HepG2 (cell line): ENCODE measurements at regions not wholly inside any gene's neighbourhood (a gene's known extent, or its start where the extent isn't known, plus 50 kb on each side); places are given as distances from the start of the nearest gene placed in this dataset.

Experiments
- ATAC-seq: fragments of 200-7000 bp; cut with Tn5 transposase; 3 replicates; pipeline ENCODE4 v1.9.1; 2020; ENCODE audit warnings: mild to moderate bottlenecking, moderate library complexity
- BruUV-seq: library from RNA; stranded (reverse); fragments of 400-500 nt; replicated peaks from 2 replicates; lab custom pipeline; 2021; lab: Mats Ljungman, UMichigan
- CTCF ChIA-PET: fragments of 300-600 bp; formaldehyde crosslinking; extraction: SDS; loops from one replicate; lab custom pipeline; 2021; ENCODE audit warnings: low total read pairs, inconsistent platforms, low intra/inter-chr PET ratio; lab: Yijun Ruan, JAX
- POLR2A ChIA-PET: fragments of 350-600 bp; sonication (Branson Sonifier 250); formaldehyde crosslinking; loops from one replicate; lab custom pipeline; 2020; ENCODE audit warnings: antibody characterized with exemption, inconsistent platforms; lab: Yijun Ruan, JAX
- DNase-seq: peaks from one replicate; pipeline ENCODE4 v3.0.0-alpha.2; 2015; ENCODE audit warnings: low spot score
- FAIRE-seq: peaks from 3 replicates; lab custom pipeline; 2011; peaks lifted over from hg19 to GRCh38; lab: Jason Lieb, UNC
- H2AFZ ChIP-seq: one replicate; pipeline ENCODE4 v1.6.1; 2011; ENCODE audit warnings: low read length, inconsistent platforms
- H3K27ac ChIP-seq: fragments of 300-600 bp; 3 replicates; pipeline ENCODE4 v1.8.0; 2011; ENCODE audit warnings: mixed run types, mild to moderate bottlenecking, mixed read lengths, low read length, inconsistent platforms; ENCODE audit not compliant: insufficient read depth; ENCODE audit errors: extremely low read length
- H3K27me3 ChIP-seq, 2 experiments: fragments of 200-600 bp in 1 of 2; 2 replicates in 1 of 2; 3 replicates in 1 of 2; pipeline versions ENCODE4 v1.6.0 to v1.8.0; 2011; ENCODE audit warnings: low read length in 2 of 2, mild to moderate bottlenecking in 2 of 2, moderate library complexity in 2 of 2, inconsistent platforms in 1 of 2; ENCODE audit not compliant: insufficient read depth in 2 of 2, control insufficient read depth in 1 of 2
- H3K36me3 ChIP-seq, 2 experiments: fragments of 200-600 bp in 1 of 2; replicated peaks in 1 of 2; 2 replicates in 1 of 2; 3 replicates in 1 of 2; pipeline versions ENCODE4 v1.5.1 to v1.8.0; 2011; ENCODE audit warnings: low read length in 2 of 2, inconsistent platforms in 1 of 2; ENCODE audit not compliant: insufficient read depth in 2 of 2, control insufficient read depth in 1 of 2
- H3K4me1 ChIP-seq: 2 replicates; pipeline ENCODE4 v1.5.1; 2012; ENCODE audit warnings: low read length, inconsistent platforms; ENCODE audit not compliant: insufficient read depth
- H3K4me2 ChIP-seq: 2 replicates; pipeline ENCODE4 v1.6.0; 2011; ENCODE audit warnings: low read depth, low read length, inconsistent platforms
- H3K4me3 ChIP-seq, 3 experiments: fragments of 200-600 bp in 1 of 3; sonication (generic), shearing (Covaris generic) in 1 of 3; replicated peaks in 1 of 3; 2 replicates each; pipeline ENCODE4 v1.5.1; 2011 to 2016; ENCODE audit warnings: low read length in 3 of 3, inconsistent platforms in 2 of 3, low read depth in 2 of 3, mild to moderate bottlenecking in 2 of 3, control low read depth in 1 of 3, mixed read lengths in 1 of 3; ENCODE audit not compliant: insufficient read depth in 1 of 3
- H3K79me2 ChIP-seq: one replicate; pipeline ENCODE4 v1.6.1; 2011; ENCODE audit warnings: low read length, inconsistent platforms; ENCODE audit not compliant: insufficient read depth
- H3K9ac ChIP-seq: 2 replicates; pipeline ENCODE4 v1.6.0; 2011; ENCODE audit warnings: mild to moderate bottlenecking, low read depth, low read length, inconsistent platforms; ENCODE audit not compliant: insufficient read depth
- H3K9me3 ChIP-seq: 2 replicates; pipeline ENCODE4 v1.5.1; 2012; ENCODE audit warnings: mild to moderate bottlenecking, low read length
- H4K20me1 ChIP-seq: 2 replicates; pipeline ENCODE4 v1.6.0; 2011; ENCODE audit warnings: inconsistent platforms, mild to moderate bottlenecking, low read length, moderate library complexity; ENCODE audit not compliant: insufficient read depth
- HDAC6 ChIP-seq: fragments of 200-600 bp; sonication (generic); IDR thresholded peaks from 2 replicates; pipeline ENCODE4 v1.7.0; 2017; ENCODE audit warnings: mild to moderate bottlenecking, antibody characterized with exemption, low read length, low read depth
- IKZF1 ChIP-seq: fragments of 450-650 bp; IDR thresholded peaks from 2 replicates; pipeline ENCODE4 v1.7.1; 2016
- IKZF4 ChIP-seq: sonication (generic); formaldehyde crosslinking; IDR thresholded peaks from 2 replicates; pipeline ENCODE4 v1.5.1; 2020; ENCODE audit warnings: borderline replicate concordance, mild to moderate bottlenecking, low read depth, missing genetic modification reagents; ENCODE audit errors: not compliant biosample characterization
- MAZ ChIP-seq, 2 experiments: sonication (generic) in 1 of 2; formaldehyde crosslinking in 1 of 2; IDR thresholded peaks; 2 replicates each; pipeline versions ENCODE4 v1.5.0 to v1.6.1; 2012 to 2020; ENCODE audit warnings: low read depth in 2 of 2, mild to moderate bottlenecking in 2 of 2, borderline replicate concordance in 1 of 2, improper control_type of control experiment in 1 of 2, low read length in 1 of 2, missing genetic modification reagents in 1 of 2, moderate library complexity in 1 of 2
- MIER2 ChIP-seq: IDR thresholded peaks from 2 replicates; pipeline ENCODE4 v1.6.1; 2016; ENCODE audit warnings: missing biosample characterization, missing genetic modification reagents
- NKX3-1 ChIP-seq: sonication (generic); formaldehyde crosslinking; IDR thresholded peaks from 2 replicates; pipeline ENCODE4 v1.5.0; 2020; ENCODE audit warnings: missing genetic modification reagents
- NR3C1 ChIP-seq: sonication (generic); formaldehyde crosslinking; IDR thresholded peaks from 2 replicates; pipeline ENCODE4 v1.4.0; 2020; ENCODE audit warnings: missing genetic modification reagents
- PCBP2 ChIP-seq: fragments of 200-400 bp; formaldehyde crosslinking; optimal IDR thresholded peaks from 2 replicates; pipeline ENCODE3; 2018; ENCODE audit warnings: low read length, low read depth; ENCODE audit not compliant: poor library complexity, severe bottlenecking
- SMYD3 ChIP-seq: sonication (generic); formaldehyde crosslinking; IDR thresholded peaks from 2 replicates; pipeline ENCODE4 v1.8.1; 2023; ENCODE audit warnings: mild to moderate bottlenecking, missing genetic modification reagents
- TCF7 ChIP-seq: sonication (generic); IDR thresholded peaks from 2 replicates; pipeline ENCODE4 v1.6.1; 2016; ENCODE audit warnings: antibody characterized with exemption, low read depth
- TOPORS ChIP-seq: sonication (generic); formaldehyde crosslinking; IDR thresholded peaks from 2 replicates; pipeline ENCODE4 v1.8.0; 2023; ENCODE audit warnings: mild to moderate bottlenecking, missing genetic modification reagents
- ZBTB7B ChIP-seq: sonication (generic); formaldehyde crosslinking; IDR thresholded peaks from 2 replicates; pipeline ENCODE4 v1.4.0; 2020; ENCODE audit warnings: missing genetic modification reagents
- ZFP36 ChIP-seq: fragments of 150-350 bp; IDR thresholded peaks from 2 replicates; pipeline ENCODE4 v1.6.1; 2018; ENCODE audit warnings: borderline replicate concordance, low read length, low read depth; ENCODE audit not compliant: partially characterized antibody
- ZNF235 ChIP-seq: sonication (generic); formaldehyde crosslinking; IDR thresholded peaks from 2 replicates; pipeline ENCODE4 v1.8.1; 2023; ENCODE audit warnings: mild to moderate bottlenecking, missing genetic modification reagents, borderline replicate concordance
- ZNF367 ChIP-seq: sonication (generic); formaldehyde crosslinking; IDR thresholded peaks from 2 replicates; pipeline ENCODE4 v1.4.0; 2020; ENCODE audit warnings: missing genetic modification reagents, borderline replicate concordance
- WGBS: methylation state at CpG from one replicate; pipeline ENCODE4 v1.1.6; 2017; ENCODE audit warnings: low lambda C conversion rate; 5-methylcytosine and 5-hydroxymethylcytosine counted together
- in situ Hi-C: cut with HindIII; loops from 2 replicates; pipeline ENCODE4 v1.10.0; 2017; ENCODE audit warnings: low pct_unique_long_range_greater_than_20kb; ENCODE audit not compliant: extremely low pct_ligation_motif_present
- intact Hi-C: fragments of 100-400 bp; cut with micrococcal nuclease; formaldehyde crosslinking; loops from one replicate; pipeline ENCODE4 v1.10.0; 2022; ENCODE audit not compliant: unreplicated experiment
- TF ChIP-seq, protein P1 (sequence below): IDR thresholded peaks from 2 replicates; pipeline ENCODE4 v1.6.1; 2016; ENCODE audit warnings: missing genetic modification reagents, missing compliant biosample characterization

DNA sequence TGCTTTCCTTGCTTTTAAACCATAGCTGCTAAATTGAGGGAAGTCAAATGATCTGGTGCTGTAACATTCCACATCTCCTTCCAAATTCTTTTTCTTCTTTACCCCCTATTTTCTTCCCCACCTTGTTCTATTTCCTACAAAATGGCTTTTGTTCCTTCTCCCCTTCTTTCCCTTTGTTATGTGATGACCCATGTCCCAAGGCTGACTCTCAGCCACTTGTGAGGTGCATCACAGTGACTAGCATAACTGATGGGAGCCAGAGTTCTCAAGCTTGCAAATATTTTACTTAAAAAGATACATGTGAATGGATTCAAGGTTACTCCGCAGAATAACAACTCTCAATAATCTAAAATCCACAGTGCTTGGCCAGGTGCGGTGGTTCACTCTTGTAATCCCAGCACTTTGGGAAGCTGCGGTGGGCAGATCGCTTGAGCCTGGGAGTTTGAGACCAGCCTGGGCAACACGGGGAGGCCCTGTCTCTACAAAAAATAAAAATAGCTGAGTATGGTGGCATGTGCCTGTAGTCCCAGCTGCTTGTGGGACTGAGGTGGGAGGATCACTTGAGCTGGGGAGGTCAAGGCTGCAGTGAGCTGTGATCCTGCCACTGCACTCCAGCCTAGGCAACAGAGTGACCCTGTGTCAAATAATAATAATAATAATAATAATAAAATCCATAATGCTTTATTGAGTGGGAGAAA lies 100.1 kb upstream of the CERS6 start:
- Histone ChIP-seq H3K4me2 (no peak overlapping the region), H3K9ac (no peak overlapping the region), H3K27me3 (0 out of 5 replicates have a peak, but pooled peaks cover 0 to 5% of the 10 kb centered on the region in 2 experiments), H4K20me1 (no peaks in the 10 kb centered on the region), H3K4me1 (peaks cover 17% of the 10 kb centered on the region), H3K36me3 (no peaks in the 10 kb centered on the region), H3K27ac (no peak overlapping the region), H3K9me3 (no peaks in the 10 kb centered on the region), H3K79me2 (no peaks in the 10 kb centered on the region), H2AFZ (no peak overlapping the region), H3K4me3 (no peak overlapping the region)
- POLR2A ChIA-PET: no interaction called here
- CTCF ChIA-PET: no interaction called here
- DNase-seq: no peak
- intact Hi-C loops: no loop called here
- no peak for FAIRE-seq
- TF ChIP-seq HDAC6: no peak
- no peak for TF ChIP-seq IKZF1
- TF ChIP-seq, protein P1, sequence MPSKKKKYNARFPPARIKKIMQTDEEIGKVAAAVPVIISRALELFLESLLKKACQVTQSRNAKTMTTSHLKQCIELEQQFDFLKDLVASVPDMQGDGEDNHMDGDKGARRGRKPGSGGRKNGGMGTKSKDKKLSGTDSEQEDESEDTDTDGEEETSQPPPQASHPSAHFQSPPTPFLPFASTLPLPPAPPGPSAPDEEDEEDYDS (CRISPR knock-in tag): no peak
- TF ChIP-seq ZNF235 (CRISPR knock-in tag): no peak
- no peak for TF ChIP-seq TOPORS (CRISPR knock-in tag)
- no peak for TF ChIP-seq ZBTB7B (CRISPR knock-in tag)
- no peak for TF ChIP-seq ZFP36
- no peak for TF ChIP-seq NR3C1 (CRISPR knock-in tag)
- TF ChIP-seq TCF7: no peak
- no peak for TF ChIP-seq ZNF367
- no peak for TF ChIP-seq NKX3-1 (CRISPR knock-in tag)
- TF ChIP-seq IKZF4 (CRISPR knock-in tag): no peak
- TF ChIP-seq MIER2: no peak
- no peak for TF ChIP-seq SMYD3
- no peak for TF ChIP-seq MAZ (IDR thresholded peaks at IDR 0.05; ENCODE audit: borderline replicate concordance, low read depth, low read length)
- TF ChIP-seq MAZ (CRISPR knock-in tag; IDR thresholded peaks at IDR 0.05; ENCODE audit: low read depth): no peak
- TF ChIP-seq PCBP2: no peak
- no peak for ATAC-seq
- no TSS peak for BruUV-seq
- 70% methylated on average over 5 of the region's 5 CpGs for WGBS
- in situ Hi-C loops: no loop called here
